Suppressor macrophage (primary cell): ENCODE measurements at regions not wholly inside any gene's neighbourhood (a gene's known extent, or its start where the extent isn't known, plus 50 kb on each side); places are given as distances from the start of the nearest gene placed in this dataset.
"Not testable (repeated sequence)": the region's sequence is repeated elsewhere in the genome, so short reads cannot be mapped to it uniquely, and the experiment has no call there.

Source experiments
- DNase-seq, 4 experiments: peaks; one replicate each; pipeline ENCODE4 v3.0.0-alpha.2; 2020 to 2022

DNA sequence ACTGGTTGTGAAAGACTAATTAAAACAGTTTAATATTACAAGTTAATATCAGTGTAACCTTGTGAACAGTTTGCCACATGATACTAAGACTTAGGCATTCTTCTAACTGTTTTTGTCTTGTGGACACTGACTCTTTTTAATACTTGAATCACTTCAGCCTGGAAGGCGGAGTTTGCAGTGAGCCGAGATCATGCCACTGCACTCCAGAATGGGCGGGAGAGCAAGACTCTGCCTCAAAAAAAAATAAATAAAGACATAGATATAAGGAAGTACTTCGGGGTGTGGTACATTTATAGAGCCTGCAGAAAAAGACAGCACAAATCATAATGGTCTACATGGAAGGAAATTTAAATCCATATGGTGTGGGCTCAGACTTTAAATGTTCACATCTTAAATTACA is 300.4 kb upstream of the NETO1 start:
- DNase-seq: no peak

DNA sequence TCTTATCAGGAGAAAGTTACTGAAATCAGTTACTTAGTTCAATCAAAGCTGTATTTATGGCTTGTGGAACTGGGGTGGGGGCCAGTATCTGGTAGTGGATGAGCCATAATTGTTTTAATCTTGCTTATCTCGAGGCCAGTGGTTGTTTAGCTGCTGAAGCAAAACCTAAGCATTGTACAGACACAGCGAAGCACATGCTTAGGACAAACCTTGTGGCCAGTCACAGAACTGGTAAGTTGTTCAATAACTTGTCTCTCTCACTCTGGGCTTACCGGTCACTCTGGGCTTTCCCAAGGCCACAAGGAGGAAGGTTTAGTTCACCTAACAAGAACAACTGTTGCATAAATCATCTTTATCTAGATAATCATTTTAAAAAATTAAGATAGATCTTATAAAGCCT is 296.6 kb upstream of the NETO1 start:
- no peak for DNase-seq

DNA sequence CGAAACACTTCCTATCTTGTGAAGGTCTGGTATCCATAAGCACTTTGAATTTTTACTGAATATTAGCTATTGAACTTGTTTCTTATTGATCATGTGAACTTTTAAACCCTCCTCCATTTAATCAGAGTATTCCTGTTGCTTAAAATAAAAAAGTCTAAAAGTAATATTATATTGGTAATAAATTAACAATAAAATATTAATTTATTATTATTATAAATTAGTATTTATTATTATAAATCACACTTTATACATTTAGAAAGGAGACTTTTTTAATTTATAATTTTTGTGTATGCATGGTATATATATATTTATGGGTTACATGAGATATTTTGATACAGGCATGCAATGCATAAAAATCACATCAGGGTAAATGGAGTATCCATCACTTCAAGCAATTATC is 295.4 kb upstream of the NETO1 start:
- no peak for DNase-seq

- DNase-seq: no peak
Observed at GRCh38 chr18:73156117-73156516, 288.3 kb upstream of the NETO1 start.

GRCh38 chr18:73153271-73153670 is 285.5 kb upstream of the NETO1 start:
- DNase-seq: no peak

GRCh38 chr18:73151086-73151485 is 283.3 kb upstream of the NETO1 start:
- DNase-seq: no peak

- DNase-seq: no peak
Observed at GRCh38 chr18:73150199-73150598, 282.4 kb upstream of the NETO1 start.

DNA sequence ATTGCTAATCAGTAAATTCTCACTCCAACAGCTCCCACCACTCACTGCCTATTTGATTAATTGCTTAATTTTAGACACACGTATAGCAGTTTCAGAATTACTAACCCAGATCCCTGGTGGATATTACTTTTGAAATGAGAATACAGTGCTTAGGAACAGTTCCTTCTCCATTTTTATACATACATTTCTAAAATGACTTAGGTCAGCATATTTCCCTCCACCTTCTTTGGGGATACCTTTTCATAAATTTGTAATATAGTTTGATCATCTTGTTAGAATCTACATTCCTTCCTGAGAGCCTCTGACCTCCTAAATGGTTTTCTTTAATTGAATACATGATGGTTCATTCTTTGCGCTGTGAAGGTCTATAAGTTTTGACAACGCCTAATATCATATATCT is 279.8 kb upstream of the NETO1 start:
- DNase-seq: no peak

DNA sequence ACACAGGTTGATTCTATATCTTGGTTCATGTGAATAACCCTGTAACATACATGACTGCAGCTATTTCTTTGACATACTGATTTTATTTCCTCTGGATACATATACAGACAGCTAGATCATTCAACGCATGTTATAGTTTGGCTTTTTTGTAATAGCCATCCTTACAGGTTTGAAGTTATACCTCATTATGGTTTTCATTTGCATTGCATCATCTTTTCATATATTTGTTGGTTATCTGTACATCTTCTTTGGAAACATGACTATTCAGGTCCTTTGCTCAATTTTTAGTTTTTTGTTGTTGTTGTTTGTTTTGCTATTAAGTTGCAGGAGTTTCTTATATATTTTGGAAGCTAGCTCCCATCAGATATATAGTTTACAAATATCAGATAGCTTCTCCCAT is 276.2 kb upstream of the NETO1 start:
- DNase-seq: no peak

DNA sequence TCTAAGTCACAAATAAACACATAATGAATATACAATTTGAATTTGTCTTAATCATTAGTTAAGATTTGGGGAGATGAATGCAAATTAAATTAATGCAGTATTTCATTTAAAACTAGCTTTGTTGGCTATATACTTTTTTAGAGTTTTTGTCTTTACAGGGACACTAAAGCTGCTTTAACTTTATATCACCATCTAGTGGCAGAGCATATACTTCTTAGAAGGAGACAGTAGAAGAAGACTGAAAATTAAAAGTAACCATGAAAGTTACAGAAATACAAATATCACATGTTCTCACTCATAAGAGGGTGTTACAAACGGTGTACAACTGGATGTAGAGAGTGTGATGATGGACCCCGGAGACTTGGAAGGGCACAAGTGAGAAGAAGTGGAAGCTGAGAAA is 268.3 kb upstream of the NETO1 start:
- DNase-seq: peak in 1 of 4 experiments; percentile 2

- DNase-seq: no peak
Observed at GRCh38 chr18:73124175-73124574, 256.4 kb upstream of the NETO1 start.

- DNase-seq: no peak
Observed at GRCh38 chr18:73121207-73121606, 253.4 kb upstream of the NETO1 start.

GRCh38 chr18:73120626-73121025 is 252.8 kb upstream of the NETO1 start:
- no peak for DNase-seq

DNA sequence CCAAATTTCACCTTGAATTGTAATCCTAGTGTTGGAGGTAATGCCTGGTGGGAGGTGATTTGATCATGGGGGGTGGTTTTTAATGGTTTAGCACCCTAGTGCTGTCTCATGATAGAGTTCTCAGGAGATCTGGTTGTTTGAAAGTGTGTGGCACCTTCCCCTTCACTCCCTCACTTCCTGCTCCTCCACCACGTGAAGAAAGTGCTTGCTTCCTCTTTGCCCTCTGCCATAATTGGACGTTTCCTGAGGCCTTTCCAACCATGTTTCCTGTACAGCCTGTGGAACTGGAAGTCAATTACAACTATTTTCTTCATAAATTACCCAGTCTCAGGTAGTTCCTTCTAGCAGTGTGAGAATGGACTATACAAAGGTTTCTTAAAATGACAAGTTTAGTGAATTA is 251.8 kb upstream of the NETO1 start:
- DNase-seq: no peak

GRCh38 chr18:73118121-73118816 is 250.5 kb upstream of the NETO1 start:
- peak in 2 of 4 experiments; percentile 1 to 3 for DNase-seq

DNA sequence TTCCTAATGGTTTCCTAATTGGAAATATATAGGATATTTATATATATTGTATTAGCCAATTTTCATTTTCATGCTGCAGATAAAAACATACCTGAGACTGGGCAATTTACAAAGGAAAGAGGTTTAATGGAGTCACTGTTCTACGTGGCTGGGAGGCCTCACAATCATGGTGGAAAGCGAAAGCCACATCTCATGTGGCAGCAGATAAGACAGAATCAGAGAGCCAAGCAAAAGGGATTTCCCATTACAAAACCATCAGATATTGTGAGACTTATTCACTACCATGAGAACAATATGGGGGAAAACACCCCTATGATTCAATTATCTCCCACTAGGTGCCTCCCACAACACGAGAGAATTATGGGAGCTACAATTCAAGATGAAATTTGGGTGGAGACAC is 242.5 kb upstream of the NETO1 start:
- no peak for DNase-seq

DNA sequence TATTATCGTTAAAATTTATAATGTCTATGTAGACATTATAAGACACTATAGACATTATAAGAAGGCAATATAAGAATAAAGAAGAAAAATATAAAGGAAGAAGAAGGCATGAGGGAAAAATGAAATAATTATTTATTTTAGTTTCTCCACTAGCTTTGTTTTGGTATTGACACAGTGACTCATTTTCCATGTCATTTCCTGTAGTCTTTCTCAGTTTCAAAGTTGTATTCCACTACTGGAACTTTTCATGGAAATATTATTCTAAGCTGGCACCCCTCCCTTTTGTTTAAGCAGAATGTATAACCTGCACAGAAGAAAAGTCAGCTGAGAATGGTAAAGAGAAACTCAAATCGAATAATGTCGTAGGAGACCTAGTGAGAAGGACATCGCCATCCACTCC is 234.2 kb upstream of the NETO1 start:
- DNase-seq: no peak

GRCh38 chr18:73101491-73101890 is 233.7 kb upstream of the NETO1 start:
- not testable (repeated sequence) for DNase-seq

DNA sequence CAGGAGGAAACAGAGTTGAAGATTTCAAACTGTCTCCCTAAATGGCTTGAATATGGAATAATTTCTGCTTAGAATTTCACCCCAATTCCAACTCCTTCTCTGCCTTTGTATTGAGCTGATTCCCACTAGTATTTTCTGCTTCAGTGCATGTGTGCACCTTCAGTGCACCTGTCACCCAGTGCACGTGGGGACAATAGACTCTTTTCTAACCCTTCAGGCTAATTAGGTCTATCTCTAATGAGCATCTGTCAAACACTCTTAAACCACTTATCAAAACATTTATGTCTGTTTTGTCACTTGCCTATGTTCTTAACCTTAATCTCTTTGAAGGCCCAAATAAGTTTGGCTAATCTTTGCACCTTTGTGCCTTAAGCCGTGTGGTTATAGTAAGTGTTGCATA is 232.0 kb upstream of the NETO1 start:
- no peak for DNase-seq

DNA sequence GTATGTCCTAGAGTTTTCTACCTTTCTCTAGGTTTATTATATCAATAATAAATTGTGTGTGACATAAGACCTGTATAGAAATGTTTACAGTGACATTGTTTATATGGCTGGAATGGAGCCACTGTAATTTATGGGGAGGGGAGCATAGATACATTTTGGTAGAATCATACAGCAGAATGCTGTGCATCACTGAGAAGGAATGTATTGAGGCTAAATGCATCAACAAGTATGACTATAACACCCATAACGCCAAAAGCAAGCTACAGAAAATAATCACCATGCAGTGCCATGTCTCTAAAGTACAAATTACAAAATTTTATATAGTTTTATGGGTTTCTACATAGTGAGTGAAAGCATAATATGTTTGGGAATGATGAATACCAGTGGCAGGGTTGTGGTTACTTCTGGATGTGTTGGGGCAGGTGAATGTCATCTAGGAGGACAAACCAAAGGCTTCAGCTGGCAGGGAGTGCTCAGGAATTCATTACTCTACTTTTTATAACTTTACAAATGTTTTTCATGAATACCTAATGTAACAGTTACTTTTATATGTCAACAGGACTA is 226.0 kb upstream of the NETO1 start:
- DNase-seq: no peak

- DNase-seq: no peak
Observed at GRCh38 chr18:73088445-73088844, 220.7 kb upstream of the NETO1 start.

- no peak for DNase-seq
Observed at GRCh38 chr18:73087282-73087977, 219.6 kb upstream of the NETO1 start.

DNA sequence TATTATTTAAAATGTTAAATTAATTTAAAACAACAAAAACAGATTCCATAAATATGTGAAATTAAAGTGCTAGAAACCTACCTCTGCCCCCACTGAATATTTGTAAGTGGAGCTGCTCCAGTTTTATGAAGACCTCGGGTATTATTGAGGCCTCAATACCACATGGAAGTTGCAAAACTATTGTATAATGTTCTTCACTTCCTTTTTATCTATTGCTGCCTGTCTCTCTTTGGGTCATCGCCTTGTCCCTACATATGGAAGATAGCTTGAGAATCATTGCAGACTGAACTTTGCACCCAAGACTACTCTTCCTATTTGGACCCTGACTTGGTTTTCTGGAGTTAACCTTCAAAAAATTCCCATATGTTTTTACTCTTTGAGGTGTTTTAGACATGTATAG is 212.1 kb upstream of the NETO1 start:
- DNase-seq: no peak

DNA sequence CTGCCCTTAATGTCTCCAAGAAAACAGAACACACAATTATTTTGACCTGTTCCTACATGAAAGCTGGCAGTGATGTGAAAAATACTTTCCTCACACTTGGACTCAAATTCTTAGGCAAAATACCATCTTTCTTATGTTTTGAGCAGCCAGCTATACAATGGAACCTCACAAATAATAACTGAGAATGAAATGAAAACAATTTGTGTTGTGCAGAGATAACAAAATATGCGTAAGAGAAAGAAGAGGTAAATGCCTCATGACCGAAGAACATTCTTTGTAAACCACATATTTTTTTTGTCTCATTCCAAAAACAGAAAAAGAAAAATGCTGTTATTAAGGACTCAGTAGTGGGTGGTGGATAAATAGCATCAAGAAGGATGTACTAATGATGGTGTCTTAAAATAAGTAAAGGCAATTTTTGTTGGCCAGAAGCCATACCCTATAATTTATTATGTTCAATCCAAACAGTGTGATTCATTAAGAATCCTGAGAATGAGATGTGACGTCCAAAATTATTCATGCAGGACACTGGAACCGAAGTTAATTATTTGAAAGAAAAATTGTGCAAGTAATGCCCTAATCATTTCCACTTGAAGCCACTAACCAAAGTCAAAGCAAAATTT is 193.0 kb upstream of the NETO1 start:
- no peak for DNase-seq
